Transverse colon (tissue), 3 donors: ENCODE measurements at regions not wholly inside any gene's neighbourhood (a gene's known extent, or its start where the extent isn't known, plus 50 kb on each side); places are given as distances from the start of the nearest gene placed in this dataset.

ENCODE experiments used
- CTCF ChIP-seq, 5 experiments: fragments of 200-600 bp in 3 of 5; fragments of 450-650 bp in 2 of 5; sonication (generic) in 3 of 5; IDR thresholded peaks; 1 replicate in 2 of 5; 2 replicates in 3 of 5; pipeline ENCODE4 v1.5.1; 2016 to 2017; ENCODE audit warnings: antibody characterized with exemption in 5 of 5, inconsistent platforms in 3 of 5, mild to moderate bottlenecking in 2 of 5, moderate library complexity in 1 of 5
- EP300 ChIP-seq: sonication (generic); formaldehyde crosslinking; IDR thresholded peaks from one replicate; pipeline ENCODE4 v1.6.1; 2017; ENCODE audit warnings: antibody characterized with exemption, low read depth
- POLR2A ChIP-seq: fragments of 450-650 bp; IDR thresholded peaks from one replicate; pipeline ENCODE4 v1.6.1; 2016; ENCODE audit warnings: antibody characterized with exemption, mild to moderate bottlenecking, moderate library complexity

- no peak for TF ChIP-seq CTCF (IDR thresholded peaks at IDR 0.05)
- no peak for TF ChIP-seq POLR2A
- no peak for TF ChIP-seq EP300
Observed at GRCh38 chr4:27602172-27602571, 741.5 kb downstream of the STIM2 start.
